Testis (tissue), 2 donors: ENCODE measurements at regions not wholly inside any gene's neighbourhood (a gene's known extent, or its start where the extent isn't known, plus 50 kb on each side); places are given as distances from the start of the nearest gene placed in this dataset.

Experiments used
- DNase-seq: peaks from one replicate; pipeline ENCODE4 v3.0.0-alpha.2; 2019
- H3K27ac ChIP-seq, 2 donors: fragments of 200-600 bp; sonication (generic); one replicate each; pipeline ENCODE4 v1.5.1; 2019
- H3K27me3 ChIP-seq: fragments of 200-600 bp; sonication (generic); one replicate; pipeline ENCODE4 v1.5.1; 2019
- H3K36me3 ChIP-seq: fragments of 200-600 bp; sonication (generic); one replicate; pipeline ENCODE4 v1.5.1; 2017; ENCODE audit warnings: low read depth; ENCODE audit errors: missing control alignments
- H3K4me1 ChIP-seq: fragments of 200-600 bp; sonication (generic); one replicate; pipeline ENCODE4 v1.5.1; 2019
- H3K4me3 ChIP-seq, 2 donors: fragments of 200-600 bp; sonication (generic); one replicate each; pipeline ENCODE4 v1.5.1; 2017 to 2019
- H3K9me3 ChIP-seq: fragments of 200-600 bp; sonication (generic); one replicate; pipeline ENCODE4 v1.5.1; 2017
- CTCF ChIP-seq, 3 experiments: fragments of 450-650 bp in 2 of 3; fragments of 200-600 bp in 1 of 3; sonication (generic) in 1 of 3; IDR thresholded peaks; one replicate each; pipeline ENCODE4 v1.5.1; 2016 to 2019; ENCODE audit warnings: antibody characterized with exemption in 3 of 3, mild to moderate bottlenecking in 2 of 3, moderate library complexity in 1 of 3
- POLR2A ChIP-seq: fragments of 450-650 bp; IDR thresholded peaks from one replicate; pipeline ENCODE4 v1.6.1; 2017; ENCODE audit warnings: antibody characterized with exemption, mild to moderate bottlenecking, moderate library complexity
- WGBS, 2 donors: methylation state at CpG; one replicate each; pipeline ENCODE4 v1.1.5; 2018; 5-methylcytosine and 5-hydroxymethylcytosine counted together
- intact Hi-C: fragments of 100-400 bp; cut with DNase I; formaldehyde crosslinking; loops from one replicate; pipeline ENCODE4 v1.15.1; 2023; ENCODE audit warnings: low total_unique reads

- no peaks in the 10 kb centered on the region for H3K4me1 ChIP-seq
- 74 to 89% methylated on average over 1 of the region's 1 CpG for WGBS, 2 donors
- no peak overlapping the region for H3K27ac ChIP-seq
Measured at GRCh38 chr6:21750575-21750974, 157.0 kb downstream of the SOX4 start.

DNA sequence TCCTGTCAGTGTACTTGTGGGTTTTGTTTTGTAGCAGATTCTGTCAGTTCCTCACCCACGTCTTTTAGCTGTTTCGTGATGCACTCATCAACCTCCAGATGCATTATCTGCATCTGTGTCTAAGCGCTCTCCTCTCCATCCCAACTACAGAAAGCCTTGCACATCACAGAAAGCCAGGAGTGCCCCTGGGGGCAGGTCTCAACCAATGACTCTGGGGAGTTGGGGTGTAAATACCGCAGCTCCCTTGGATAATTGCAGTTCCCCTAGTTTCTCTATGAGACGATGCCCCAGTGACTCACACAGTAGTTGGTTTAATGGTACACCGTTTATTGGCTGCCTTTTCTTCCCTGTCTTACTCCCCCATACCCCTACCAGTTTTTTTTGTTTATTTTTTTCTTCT, 158.1 kb downstream of the SOX4 start:
- no peak overlapping the region for H3K27ac ChIP-seq
- WGBS, 2 donors = 91 to 94% methylated on average over 6 of the region's 6 CpGs
- TF ChIP-seq POLR2A = no peak
- TF ChIP-seq CTCF (IDR thresholded peaks at IDR 0.05) = no peak
- no peaks in the 10 kb centered on the region for H3K36me3 ChIP-seq
- H3K4me1 ChIP-seq = no peaks in the 10 kb centered on the region
- DNase-seq = no peak
- no peaks in the 10 kb centered on the region for H3K27me3 ChIP-seq
- no peaks in the 10 kb centered on the region for H3K9me3 ChIP-seq
- intact Hi-C loops = no loop called here
- H3K4me3 ChIP-seq = no peak overlapping the region

More at GRCh38 chr6:21750575-21750974, 157.0 kb downstream of the SOX4 start:
- Histone ChIP-seq H3K9me3 (no peaks in the 10 kb centered on the region), H3K27me3 (no peaks in the 10 kb centered on the region), H3K4me3 (no peak overlapping the region), H3K36me3 (no peaks in the 10 kb centered on the region)
- no peak for TF ChIP-seq POLR2A
- DNase-seq = no peak
- intact Hi-C loops = no loop called here

DNA sequence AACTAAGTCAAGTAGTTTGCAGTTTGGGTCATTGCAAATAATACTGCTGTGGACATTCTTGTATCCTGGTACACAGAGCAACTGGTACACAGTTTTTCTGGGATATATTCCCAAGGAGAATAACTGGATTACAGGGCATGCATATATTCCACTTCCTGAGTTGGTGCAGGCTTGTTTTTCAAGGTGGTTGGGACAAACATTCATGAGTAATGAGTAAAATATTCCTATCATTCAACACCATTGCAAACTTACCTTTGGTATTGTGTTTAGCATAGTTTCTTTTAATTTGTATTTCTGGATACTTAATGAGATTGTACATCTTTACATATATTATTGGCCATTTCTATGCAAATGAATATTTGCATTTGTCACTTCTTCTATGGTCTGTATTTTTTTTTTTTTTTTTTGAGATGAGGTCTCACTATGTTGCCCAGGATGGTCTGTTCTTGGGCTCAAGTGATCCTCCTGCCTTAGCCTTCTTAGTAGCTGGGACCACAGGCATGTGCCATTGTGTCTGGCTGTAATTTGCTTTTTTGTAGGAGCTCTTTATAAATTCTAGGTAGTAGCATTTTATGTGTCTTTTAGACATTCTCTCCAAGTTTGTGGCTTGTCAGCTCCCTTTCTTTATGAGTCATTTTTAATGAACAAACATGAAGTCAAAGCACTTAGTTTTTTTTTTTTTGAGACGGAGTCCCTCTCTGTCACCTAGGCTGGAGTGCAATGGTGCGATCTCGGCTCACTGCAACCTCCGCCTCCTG, 158.7 kb downstream of the SOX4 start:
- intact Hi-C loops = no loop called here

GRCh38 chr6:21753241-21754108, 159.9 kb downstream of the SOX4 start:
- no peak overlapping the region for H3K4me3 ChIP-seq
- no peak overlapping the region for H3K27ac ChIP-seq
- no peak for TF ChIP-seq POLR2A
- no peak for TF ChIP-seq CTCF (IDR thresholded peaks at IDR 0.05)
- no peaks in the 10 kb centered on the region for H3K27me3 ChIP-seq
- intact Hi-C loops = no loop called here
- WGBS, 2 donors = 49 to 55% methylated on average over 11 of the region's 11 CpGs
- DNase-seq = no peak
- H3K36me3 ChIP-seq = no peaks in the 10 kb centered on the region
- no peaks in the 10 kb centered on the region for H3K9me3 ChIP-seq
- no peaks in the 10 kb centered on the region for H3K4me1 ChIP-seq

More for the DNA sequence above, 158.7 kb downstream of the SOX4 start:
- H3K27me3 ChIP-seq = no peaks in the 10 kb centered on the region
- no peak overlapping the region for H3K27ac ChIP-seq
- no peak overlapping the region for H3K4me3 ChIP-seq
- H3K4me1 ChIP-seq = no peaks in the 10 kb centered on the region
- no peaks in the 10 kb centered on the region for H3K9me3 ChIP-seq
- DNase-seq = no peak
- TF ChIP-seq CTCF (IDR thresholded peaks at IDR 0.05) (no peak), POLR2A (no peak)
- no peaks in the 10 kb centered on the region for H3K36me3 ChIP-seq
- 91 to 94% methylated on average over 4 of the region's 4 CpGs for WGBS, 2 donors

DNA sequence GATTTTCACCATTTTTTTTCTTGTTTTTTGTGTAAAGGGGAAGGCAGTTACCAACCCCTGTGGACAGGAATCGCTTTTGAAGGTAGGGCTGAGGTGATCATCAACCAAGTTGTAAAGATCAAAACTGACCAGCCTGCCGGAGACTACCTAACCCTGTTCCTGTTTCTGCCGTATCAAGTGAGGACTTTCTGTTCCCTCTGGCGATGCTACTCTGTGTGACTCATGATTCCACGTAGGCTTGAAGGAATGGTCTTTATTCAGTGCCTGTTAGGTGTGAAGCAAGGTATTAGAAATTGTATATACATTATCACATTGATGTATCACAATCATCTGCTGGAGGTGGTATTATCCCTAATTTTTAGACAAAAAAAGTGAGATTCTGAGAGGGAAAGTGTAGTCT, 161.3 kb downstream of the SOX4 start:
- Histone ChIP-seq H3K4me1 (no peaks in the 10 kb centered on the region), H3K27me3 (no peaks in the 10 kb centered on the region), H3K36me3 (no peaks in the 10 kb centered on the region), H3K9me3 (no peaks in the 10 kb centered on the region), H3K27ac (no peak overlapping the region), H3K4me3 (no peak overlapping the region)
- no peak for DNase-seq
- no peak for TF ChIP-seq CTCF (IDR thresholded peaks at IDR 0.05)
- no peak for TF ChIP-seq POLR2A
- intact Hi-C loops = no loop called here
- 83 to 95% methylated on average over 5 of the region's 5 CpGs for WGBS, 2 donors
